Heart right ventricle (tissue), 16 donors: ENCODE measurements at regions not wholly inside any gene's neighbourhood (a gene's known extent, or its start where the extent isn't known, plus 50 kb on each side); places are given as distances from the start of the nearest gene placed in this dataset.
A peak's percentile ranks its signal among the peaks of the same experiment; 100 is the strongest.

ENCODE experiments used
- ATAC-seq, 8 donors: fragments of 200-7000 bp; cut with Tn5 transposase; one replicate each; pipeline ENCODE4 v1.9.1; 2020; ENCODE audit warnings: mild to moderate bottlenecking in 8 of 8, moderate library complexity in 8 of 8, moderate number of reproducible peaks in 1 of 8
- DNase-seq, 2 donors: peaks; one replicate each; pipeline ENCODE4 v3.0.0-alpha.2; 2020
- H3K27ac ChIP-seq, 10 donors: fragments of 200-600 bp; sonication (generic) in 2 of 10; one replicate each; pipeline versions ENCODE4 v1.5.0 to v1.8.0; 2020 to 2022; ENCODE audit warnings: mild to moderate bottlenecking in 3 of 10
- H3K27me3 ChIP-seq, 7 donors: fragments of 200-600 bp; one replicate each; pipeline ENCODE4 v1.8.0; 2021 to 2022; ENCODE audit warnings: mild to moderate bottlenecking in 2 of 7
- H3K36me3 ChIP-seq, 9 donors: fragments of 200-600 bp; sonication (generic) in 1 of 9; one replicate each; pipeline versions ENCODE4 v1.5.0 to v1.8.0; 2020 to 2022; ENCODE audit warnings: mild to moderate bottlenecking in 2 of 9
- H3K4me1 ChIP-seq, 9 donors: fragments of 200-600 bp; sonication (generic) in 1 of 9; one replicate each; pipeline versions ENCODE4 v1.5.0 to v1.8.0; 2020 to 2022; ENCODE audit warnings: mild to moderate bottlenecking in 4 of 9
- H3K4me3 ChIP-seq, 10 donors: fragments of 200-600 bp; sonication (generic) in 2 of 10; one replicate each; pipeline versions ENCODE4 v1.5.0 to v1.8.0; 2020 to 2022; ENCODE audit warnings: mild to moderate bottlenecking in 7 of 10, moderate library complexity in 2 of 10
- H3K9me3 ChIP-seq, 11 donors: fragments of 200-600 bp in 10 of 11; sonication (generic) in 2 of 11; one replicate each; pipeline versions ENCODE4 v1.5.0 to v1.8.0; 2013 to 2022; ENCODE audit warnings: mild to moderate bottlenecking in 2 of 11, control low read depth in 1 of 11, moderate library complexity in 1 of 11
- CTCF ChIP-seq, 9 donors: fragments of 200-600 bp; sonication (generic) in 2 of 9; IDR thresholded peaks; one replicate each; pipeline versions ENCODE4 v1.5.0 to v1.8.0; 2021 to 2022; ENCODE audit warnings: antibody characterized with exemption in 9 of 9, mild to moderate bottlenecking in 5 of 9, moderate library complexity in 1 of 9
- WGBS, 2 donors: extraction: QIAGEN DNeasy Blood & Tissue Kit; methylation state at CpG; one replicate each; pipeline ENCODE4 v1.1.7; 2013; ENCODE audit warnings: inconsistent platforms in 1 of 2; 5-methylcytosine and 5-hydroxymethylcytosine counted together
- intact Hi-C, 10 donors: fragments of 100-400 bp; cut with DNase I; formaldehyde crosslinking; loops; one replicate each; pipeline versions ENCODE4 v1.11.1 to v1.14.2; 2022
- donor health status: Arrhythmogenic right ventricular cardiomyopathy.
- donor health status: ischemic (EF 13 %, LVEDD 7.1; RV severe dilation, severe dysfunction).
- donor health status: healthy with polysubstance abuse.
- donor health status: DM: no; HTN: yes; CAD: no.
- donor health status: DM: no; HTN: no; CAD: no.
- donor health status: ischemic (EF 25% LVEDD 6.9; RV normal size, moderate dysfunction).
- donor health status: ischemic (EF 25% LVEDD 5.7; RV mildly dilated, moderate dysfunction).
- donor health status: healthy.
- donor health status: DM: yes; HTN: yes; CAD: no.
- donor health status: Ischemic cardiomyopathy.
- donor health status: ischemic (EF 35%, LVEDD 5.7; RV mildly dilated, moderate dysfunction).
- donor health status: nonischemic (EF 11% LVEDD 7.7; RV severe dilation, severe dysfunction).
- donor health status: DM: yes; HTN: yes; CAD: no.
- donor health status: PGD.
- donor health status: ischemic (EF 29% LVEDD 5.4; RV normal size, mild dysfunction).
- donor health status: nonischemic (EF 23%, LVEDD 6.1; RV moderate dilation, normal function).

GRCh38 chr10:20988357-20988983, 91.4 kb upstream of the NEBL start:
- Histone ChIP-seq H3K4me3 (no peak overlapping the region), H3K4me1 (peaks cover 0 to 6% (median 0%) of the 10 kb centered on the region in 9 donors), H3K36me3 (no peaks in the 10 kb centered on the region), H3K27me3 (no peaks in the 10 kb centered on the region), H3K27ac (no peak overlapping the region), H3K9me3 (peaks cover 0 to 4% (median 0%) of the 10 kb centered on the region in 11 donors)
- no peak for DNase-seq
- intact Hi-C loops, result no loop called here
- ATAC-seq, result peak in 1 of 8 donors; percentile 55
- WGBS, 2 donors, result 83 to 85% methylated on average over 1 of the region's 1 CpG
- TF ChIP-seq CTCF (IDR thresholded peaks at IDR 0.05), result no peak

GRCh38 chr10:20986049-20986448, 88.9 kb upstream of the NEBL start:
- no peaks in the 10 kb centered on the region for H3K27me3 ChIP-seq
- H3K4me1 ChIP-seq, result peaks cover 0 to 6% (median 0%) of the 10 kb centered on the region in 9 donors
- H3K4me3 ChIP-seq, result no peak overlapping the region
- H3K36me3 ChIP-seq, result no peaks in the 10 kb centered on the region
- peaks cover 0 to 4% (median 0%) of the 10 kb centered on the region in 11 donors for H3K9me3 ChIP-seq
- no peak for DNase-seq
- no peak for TF ChIP-seq CTCF (IDR thresholded peaks at IDR 0.05)
- WGBS, 2 donors, result 75 to 76% methylated on average over 2 of the region's 2 CpGs
- no peak overlapping the region for H3K27ac ChIP-seq
- intact Hi-C loops, result no loop called here
- no peak for ATAC-seq

DNA sequence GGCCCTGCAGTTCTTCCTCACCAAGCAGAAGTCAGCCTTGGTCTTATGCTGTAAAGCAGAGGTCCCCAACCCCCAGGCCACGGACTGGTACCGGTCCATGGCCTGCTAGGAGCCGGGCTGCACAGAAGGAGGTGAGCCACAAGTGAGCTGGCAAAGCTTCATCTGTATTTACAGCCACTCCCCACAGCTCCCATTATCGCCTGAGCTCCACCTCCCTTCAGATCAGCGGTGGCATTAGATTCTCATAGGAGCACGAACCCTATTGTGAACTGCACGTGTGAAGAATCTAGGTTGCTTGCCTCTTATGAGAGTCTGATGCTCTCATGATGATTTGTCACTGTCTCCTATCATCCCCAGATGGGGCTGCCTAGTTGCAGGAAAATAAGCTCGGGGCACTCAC, 87.6 kb upstream of the NEBL start:
- Histone ChIP-seq H3K36me3 (no peaks in the 10 kb centered on the region), H3K27ac (no peak overlapping the region), H3K4me3 (no peak overlapping the region), H3K9me3 (peaks cover 0 to 4% (median 0%) of the 10 kb centered on the region in 11 donors), H3K27me3 (no peaks in the 10 kb centered on the region), H3K4me1 (peaks cover 0 to 6% (median 0%) of the 10 kb centered on the region in 9 donors)
- no peak for TF ChIP-seq CTCF (IDR thresholded peaks at IDR 0.05)
- intact Hi-C loops, result no loop called here
- peak in 1 of 8 donors; percentile 25 for ATAC-seq
- 72 to 80% methylated on average over 8 of the region's 8 CpGs for WGBS, 2 donors
- DNase-seq, result no peak

- Histone ChIP-seq H3K9me3 (peaks cover 0 to 3% (median 0%) of the 10 kb centered on the region in 11 donors), H3K4me3 (no peak overlapping the region), H3K27ac (no peak overlapping the region), H3K4me1 (peaks cover 0 to 32% (median 10%) of the 10 kb centered on the region in 9 donors), H3K36me3 (no peaks in the 10 kb centered on the region), H3K27me3 (no peaks in the 10 kb centered on the region)
- DNase-seq, result no peak
- no peak for TF ChIP-seq CTCF (IDR thresholded peaks at IDR 0.05)
- no peak for ATAC-seq
- intact Hi-C loops, result no loop called here
- WGBS, 2 donors, result 90% methylated on average over 2 of the region's 2 CpGs
Measured at GRCh38 chr10:20981419-20981953, 84.4 kb upstream of the NEBL start.
